ENCODE measurements at regions not wholly inside any gene's neighbourhood (a gene's known extent, or its start where the extent isn't known, plus 50 kb on each side); places are given as distances from the start of the nearest gene placed in this dataset.

GRCh38 chr14:61878931-61879330 is 116.7 kb downstream of the SNAPC1 start:
- Histone ChIP-seq H3K4me2 (ENCODE audit: low read depth, low read length) (no peak overlapping the region), H4K20me1 (ENCODE audit: insufficient read depth, low read length) (no peaks in the 10 kb centered on the region), H3K27ac (ENCODE audit: extremely low read length, insufficient read depth, low read length) (no peak overlapping the region), H3K9ac (ENCODE audit: insufficient read depth, low read depth, low read length) (no peak overlapping the region), H2AFZ (ENCODE audit: low read length) (no peak overlapping the region), H3K79me2 (ENCODE audit: insufficient read depth, low read length) (no peaks in the 10 kb centered on the region), H3K27me3 (ENCODE audit: control insufficient read depth in 1 of 2, insufficient read depth in 2 of 2, low read length in 2 of 2) (peaks cover 0 to 7% of the 10 kb centered on the region in 2 experiments; a peak in 1 of 5 replicates), H3K9me3 (ENCODE audit: low read length) (no peaks in the 10 kb centered on the region), H3K4me3 (replicated peaks in 1 of 3; ENCODE audit: insufficient read depth in 1 of 3, low read depth in 2 of 3, low read length in 3 of 3) (no peak overlapping the region), H3K36me3 (replicated peaks in 1 of 2; ENCODE audit: control insufficient read depth in 1 of 2, insufficient read depth in 2 of 2, low read length in 2 of 2) (no peaks in the 10 kb centered on the region), H3K4me1 (ENCODE audit: insufficient read depth, low read length) (no peaks in the 10 kb centered on the region)
- TF ChIP-seq MAFG (CRISPR knock-in tag; IDR thresholded peaks at IDR 0.05) (no peak), ZNF605 (CRISPR knock-in tag; IDR thresholded peaks at IDR 0.05) (no peak), MYC (CRISPR knock-in tag; IDR thresholded peaks at IDR 0.05; ENCODE audit: borderline replicate concordance) (no peak), TRIM24 (CRISPR knock-in tag; IDR thresholded peaks at IDR 0.05) (no peak), SIN3A (IDR thresholded peaks at IDR 0.05; ENCODE audit: borderline replicate concordance, low read depth, low read length) (no peak), ATF7 (IDR thresholded peaks at IDR 0.05) (no peak), ATF7 (CRISPR knock-in tag; IDR thresholded peaks at IDR 0.05) (no peak), ZNF562 (CRISPR knock-in tag; IDR thresholded peaks at IDR 0.05; ENCODE audit: borderline replicate concordance) (no peak), KLF12 (CRISPR knock-in tag; IDR thresholded peaks at IDR 0.05; ENCODE audit: borderline replicate concordance) (no peak), HMGA1 (CRISPR knock-in tag; conservative IDR thresholded peaks at IDR 0.05) (no peak), EED (CRISPR knock-in tag; IDR thresholded peaks at IDR 0.05) (no peak), ZNF644 (CRISPR knock-in tag; IDR thresholded peaks at IDR 0.05; ENCODE audit: low read depth) (no peak), ZNF572 (CRISPR knock-in tag; IDR thresholded peaks at IDR 0.05) (no peak), ZNF563 (CRISPR knock-in tag; IDR thresholded peaks at IDR 0.05) (no peak), ZNF674 (CRISPR knock-in tag; IDR thresholded peaks at IDR 0.05; ENCODE audit: low read depth) (no peak)
- TF ChIP-seq, protein P1, sequence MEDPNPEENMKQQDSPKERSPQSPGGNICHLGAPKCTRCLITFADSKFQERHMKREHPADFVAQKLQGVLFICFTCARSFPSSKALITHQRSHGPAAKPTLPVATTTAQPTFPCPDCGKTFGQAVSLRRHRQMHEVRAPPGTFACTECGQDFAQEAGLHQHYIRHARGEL (CRISPR knock-in tag; IDR thresholded peaks at IDR 0.05), result no peak
- TF ChIP-seq, protein P2, sequence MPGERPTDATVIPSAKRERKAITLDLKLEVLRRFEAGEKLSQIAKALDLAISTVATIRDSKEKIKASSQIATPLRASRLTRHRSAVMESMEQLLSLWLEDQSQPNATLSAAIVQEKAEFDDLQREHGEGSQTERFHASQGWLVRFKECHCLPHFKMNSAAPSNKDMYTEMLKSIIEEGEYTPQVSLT (CRISPR knock-in tag; IDR thresholded peaks at IDR 0.05; ENCODE audit: borderline replicate concordance, low read depth), result no peak
- WGBS (ENCODE audit: low lambda C conversion rate), result 8% methylated on average over 1 of the region's 1 CpG
- in situ Hi-C loops (cut with HindIII; ENCODE audit: extremely low pct_ligation_motif_present, low pct_unique_long_range_greater_than_20kb) (no loop called here), intact Hi-C loops (cut with micrococcal nuclease; ENCODE audit: unreplicated experiment) (no loop called here)
- ChIA-PET POLR2A (no interaction called here), CTCF (ENCODE audit: low intra/inter-chr PET ratio, low total read pairs) (no interaction called here)
- ATAC-seq (no peak), FAIRE-seq (no peak), DNase-seq (ENCODE audit: low spot score) (no peak)
- BruUV-seq (replicated peaks), result no TSS peak

Data from HepG2 (cell line).